Loucy (cell line): ENCODE measurements at regions not wholly inside any gene's neighbourhood (a gene's known extent, or its start where the extent isn't known, plus 50 kb on each side); places are given as distances from the start of the nearest gene placed in this dataset.

ENCODE experiments used
- H2AFZ ChIP-seq: fragments of 200-600 bp; sonication (generic); 2 replicates; pipeline ENCODE4 v1.6.0; 2016; ENCODE audit warnings: antibody characterized with exemption, mild to moderate bottlenecking, low read length, moderate library complexity
- H3F3A ChIP-seq: fragments of 200-600 bp; 2 replicates; pipeline ENCODE4 v1.6.0; 2016; ENCODE audit warnings: antibody characterized with exemption, low read depth, mild to moderate bottlenecking
- H3K27me3 ChIP-seq: fragments of 200-600 bp; sonication (generic); 2 replicates; pipeline ENCODE4 v1.6.1; 2014; ENCODE audit warnings: low read length, mild to moderate bottlenecking; ENCODE audit not compliant: insufficient read depth, poor library complexity, severe bottlenecking
- H3K36me3 ChIP-seq: fragments of 200-600 bp; sonication (generic); 2 replicates; pipeline ENCODE4 v1.6.1; 2016; ENCODE audit warnings: low read length; ENCODE audit not compliant: insufficient read depth
- H3K4me1 ChIP-seq: fragments of 200-600 bp; sonication (generic); 2 replicates; pipeline ENCODE4 v1.5.1; 2014; ENCODE audit warnings: low read length, mild to moderate bottlenecking; ENCODE audit not compliant: insufficient read depth, poor library complexity, severe bottlenecking
- H3K4me2 ChIP-seq: fragments of 200-600 bp; sonication (generic); 2 replicates; pipeline ENCODE4 v1.6.0; 2014; ENCODE audit warnings: antibody characterized with exemption, low read length, low read depth, mild to moderate bottlenecking; ENCODE audit not compliant: poor library complexity, severe bottlenecking
- H3K4me3 ChIP-seq: fragments of 200-600 bp; sonication (generic); 2 replicates; pipeline ENCODE4 v1.5.1; 2014; ENCODE audit warnings: low read length, mild to moderate bottlenecking, mixed read lengths; ENCODE audit not compliant: poor library complexity, severe bottlenecking
- H3K79me2 ChIP-seq: fragments of 200-600 bp; sonication (generic); 2 replicates; pipeline ENCODE4 v1.6.1; 2014; ENCODE audit warnings: low read length; ENCODE audit not compliant: insufficient read depth
- H3K9ac ChIP-seq: fragments of 200-600 bp; sonication (generic); 2 replicates; pipeline ENCODE4 v1.6.0; 2014; ENCODE audit warnings: mild to moderate bottlenecking, low read depth, low read length, moderate library complexity; ENCODE audit not compliant: poor library complexity, severe bottlenecking
- H3K9me2 ChIP-seq: fragments of 200-600 bp; sonication (generic); replicated peaks from 2 replicates; pipeline ENCODE4 v1.6.1; 2016; ENCODE audit warnings: low read depth, low read length, mixed read lengths
- H3K9me3 ChIP-seq: fragments of 200-600 bp; sonication (generic); 2 replicates; pipeline ENCODE4 v1.6.1; 2014; ENCODE audit warnings: mild to moderate bottlenecking, antibody characterized with exemption, low read length, low read depth; ENCODE audit not compliant: insufficient read depth
- H4K20me1 ChIP-seq: fragments of 200-600 bp; sonication (generic); 2 replicates; pipeline ENCODE4 v1.6.0; 2014; ENCODE audit warnings: antibody characterized with exemption, low read length, mild to moderate bottlenecking; ENCODE audit not compliant: insufficient read depth, poor library complexity, severe bottlenecking
- CTCF ChIP-seq: fragments of 200-600 bp; sonication (generic); conservative IDR thresholded peaks from 2 replicates; pipeline ENCODE4 v1.5.1; 2014; ENCODE audit warnings: mild to moderate bottlenecking, antibody characterized with exemption, low read length
- EZH2phosphoT487 ChIP-seq: fragments of 200-600 bp; IDR thresholded peaks from 2 replicates; pipeline ENCODE4 v1.6.1; 2018; ENCODE audit warnings: antibody characterized with exemption, mild to moderate bottlenecking, moderate library complexity, borderline replicate concordance

- Histone ChIP-seq H3K27me3 (no peaks in the 10 kb centered on the region), H3F3A (no peaks in the 10 kb centered on the region), H3K79me2 (no peaks in the 10 kb centered on the region), H3K9ac (no peak overlapping the region), H3K9me3 (no peaks in the 10 kb centered on the region), H3K4me3 (no peak overlapping the region), H3K36me3 (no peaks in the 10 kb centered on the region), H3K4me1 (no peaks in the 10 kb centered on the region), H3K9me2 (no peaks in the 10 kb centered on the region), H3K4me2 (no peak overlapping the region), H2AFZ (no peak overlapping the region), H4K20me1 (no peaks in the 10 kb centered on the region)
- TF ChIP-seq EZH2phosphoT487 (no peak), CTCF (no peak)
Measured at GRCh38 chr9:87088192-87088591, 140.9 kb upstream of the GAS1 start.

GRCh38 chr9:87088621-87089365 lies 141.5 kb upstream of the GAS1 start:
- Histone ChIP-seq H3K79me2 (no peaks in the 10 kb centered on the region), H2AFZ (no peak overlapping the region), H3K4me3 (no peak overlapping the region), H3K27me3 (no peaks in the 10 kb centered on the region), H3K9me2 (no peaks in the 10 kb centered on the region), H3K4me1 (no peaks in the 10 kb centered on the region), H3K9ac (no peak overlapping the region), H3K36me3 (no peaks in the 10 kb centered on the region), H3K4me2 (no peak overlapping the region), H3K9me3 (no peaks in the 10 kb centered on the region), H3F3A (no peaks in the 10 kb centered on the region), H4K20me1 (no peaks in the 10 kb centered on the region)
- TF ChIP-seq CTCF (no peak), EZH2phosphoT487 (no peak)

DNA sequence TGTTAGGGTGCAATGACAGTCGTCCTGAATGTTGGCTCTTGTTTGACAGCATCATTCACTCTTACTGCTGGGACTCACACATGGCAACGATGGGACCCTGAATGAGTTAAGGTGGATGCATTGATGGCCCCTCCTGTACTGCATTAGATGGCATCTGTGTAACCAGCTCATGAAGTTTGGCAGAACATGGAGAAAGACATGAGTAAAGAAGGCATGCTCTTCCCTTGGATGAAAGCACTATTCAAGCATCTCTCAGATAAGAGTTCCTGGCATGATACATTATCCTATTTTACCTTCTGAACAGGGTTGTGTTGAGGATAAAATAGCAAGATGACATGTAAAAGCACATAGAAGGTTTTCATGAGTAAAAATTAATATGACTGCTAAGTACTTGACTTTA lies 142.2 kb upstream of the GAS1 start:
- Histone ChIP-seq H3F3A (no peaks in the 10 kb centered on the region), H3K9me3 (no peaks in the 10 kb centered on the region), H3K27me3 (no peaks in the 10 kb centered on the region), H3K79me2 (no peaks in the 10 kb centered on the region), H3K9ac (no peak overlapping the region), H4K20me1 (no peaks in the 10 kb centered on the region), H3K4me3 (no peak overlapping the region), H3K4me2 (no peak overlapping the region), H3K9me2 (no peaks in the 10 kb centered on the region), H3K36me3 (no peaks in the 10 kb centered on the region), H3K4me1 (no peaks in the 10 kb centered on the region), H2AFZ (no peak overlapping the region)
- TF ChIP-seq CTCF (no peak), EZH2phosphoT487 (no peak)
